ENCODE measurements at regions not wholly inside any gene's neighbourhood (a gene's known extent, or its start where the extent isn't known, plus 50 kb on each side); places are given as distances from the start of the nearest gene placed in this dataset.

DNA sequence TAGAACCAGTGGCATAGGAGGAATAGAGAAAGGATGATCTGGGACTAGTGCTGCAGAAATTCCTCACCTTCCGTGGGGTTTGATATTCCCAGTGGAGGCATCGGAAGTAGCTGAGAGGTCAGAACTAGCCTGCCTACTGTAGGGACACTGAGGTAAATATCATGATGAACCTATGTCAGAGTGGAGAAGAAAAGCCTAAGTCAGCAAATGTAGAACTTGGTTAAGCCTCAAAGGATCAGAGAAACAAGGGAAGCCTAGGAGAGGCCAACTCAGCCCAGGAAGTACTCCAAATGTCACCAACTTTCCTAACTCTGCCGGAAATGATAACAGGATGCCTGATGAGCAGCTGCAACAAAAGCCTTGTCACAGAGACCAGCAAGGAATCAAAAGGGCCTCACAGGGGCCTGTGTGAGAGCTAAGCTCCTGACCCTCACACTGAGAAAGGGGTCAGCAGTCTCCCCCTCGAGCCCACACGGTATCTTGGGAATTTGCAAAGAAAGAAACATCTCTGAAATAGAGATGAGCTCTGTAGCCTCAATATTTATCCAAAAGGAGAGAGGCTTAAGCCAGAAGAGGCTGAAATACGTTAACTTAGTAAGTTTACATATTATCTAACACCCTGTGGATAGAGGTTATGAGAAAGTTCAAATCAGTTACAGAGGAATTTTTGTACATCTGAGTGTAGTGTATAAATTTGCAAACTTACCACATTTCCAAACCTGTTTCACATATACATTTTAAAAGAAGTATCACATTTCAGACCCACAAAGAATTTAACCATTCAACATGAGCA lies 1064.3 kb downstream of the DIAPH3 start:
- Histone ChIP-seq H3K9ac (ENCODE audit: low read length) (no peak overlapping the region), H3K27ac (ENCODE audit: low read depth, low read length) (no peak overlapping the region), H3K9me3 (ENCODE audit: insufficient read depth, low read depth, low read length) (no peaks in the 10 kb centered on the region), H4K20me1 (ENCODE audit: insufficient read depth, low read length) (no peaks in the 10 kb centered on the region), H2AFZ (ENCODE audit: low read depth, low read length) (no peak overlapping the region), H3K4me1 (ENCODE audit: insufficient read depth, low read length) (no peaks in the 10 kb centered on the region), H3K4me3 (ENCODE audit: insufficient read depth, low read depth, low read length) (no peak overlapping the region), H3K79me2 (ENCODE audit: insufficient read depth, low read length) (no peaks in the 10 kb centered on the region), H3K36me3 (ENCODE audit: insufficient read depth, low read length) (no peaks in the 10 kb centered on the region), H3K27me3 (ENCODE audit: insufficient read depth, low read length) (no peaks in the 10 kb centered on the region), H3K4me2 (ENCODE audit: low read length) (no peak overlapping the region)
- Mint-ChIP-seq H3K27me3 (ENCODE audit: low read depth, unreplicated experiment) (no peaks in the 10 kb centered on the region), H3K4me3 (ENCODE audit: unreplicated experiment) (no peak overlapping the region), H3K9me3 (ENCODE audit: unreplicated experiment) (peaks cover 2% of the 10 kb centered on the region), H3K4me1 (ENCODE audit: low read depth, unreplicated experiment) (peaks cover 4% of the 10 kb centered on the region), H3K36me3 (ENCODE audit: low read depth, unreplicated experiment) (no peaks in the 10 kb centered on the region), H3K27ac (ENCODE audit: unreplicated experiment) (no peak overlapping the region)
- no peak for FAIRE-seq
- no peak for TF ChIP-seq EZH2 (IDR thresholded peaks at IDR 0.05; ENCODE audit: insufficient read depth, low read length)
- TF ChIP-seq, protein P1, sequence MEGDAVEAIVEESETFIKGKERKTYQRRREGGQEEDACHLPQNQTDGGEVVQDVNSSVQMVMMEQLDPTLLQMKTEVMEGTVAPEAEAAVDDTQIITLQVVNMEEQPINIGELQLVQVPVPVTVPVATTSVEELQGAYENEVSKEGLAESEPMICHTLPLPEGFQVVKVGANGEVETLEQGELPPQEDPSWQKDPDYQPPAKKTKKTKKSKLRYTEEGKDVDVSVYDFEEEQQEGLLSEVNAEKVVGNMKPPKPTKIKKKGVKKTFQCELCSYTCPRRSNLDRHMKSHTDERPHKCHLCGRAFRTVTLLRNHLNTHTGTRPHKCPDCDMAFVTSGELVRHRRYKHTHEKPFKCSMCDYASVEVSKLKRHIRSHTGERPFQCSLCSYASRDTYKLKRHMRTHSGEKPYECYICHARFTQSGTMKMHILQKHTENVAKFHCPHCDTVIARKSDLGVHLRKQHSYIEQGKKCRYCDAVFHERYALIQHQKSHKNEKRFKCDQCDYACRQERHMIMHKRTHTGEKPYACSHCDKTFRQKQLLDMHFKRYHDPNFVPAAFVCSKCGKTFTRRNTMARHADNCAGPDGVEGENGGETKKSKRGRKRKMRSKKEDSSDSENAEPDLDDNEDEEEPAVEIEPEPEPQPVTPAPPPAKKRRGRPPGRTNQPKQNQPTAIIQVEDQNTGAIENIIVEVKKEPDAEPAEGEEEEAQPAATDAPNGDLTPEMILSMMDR (IDR thresholded peaks at IDR 0.05; ENCODE audit: insufficient read depth, low read depth, low read length) = no peak
- DNase-seq (ENCODE audit: low read depth) = peak; percentile 37

DNA sequence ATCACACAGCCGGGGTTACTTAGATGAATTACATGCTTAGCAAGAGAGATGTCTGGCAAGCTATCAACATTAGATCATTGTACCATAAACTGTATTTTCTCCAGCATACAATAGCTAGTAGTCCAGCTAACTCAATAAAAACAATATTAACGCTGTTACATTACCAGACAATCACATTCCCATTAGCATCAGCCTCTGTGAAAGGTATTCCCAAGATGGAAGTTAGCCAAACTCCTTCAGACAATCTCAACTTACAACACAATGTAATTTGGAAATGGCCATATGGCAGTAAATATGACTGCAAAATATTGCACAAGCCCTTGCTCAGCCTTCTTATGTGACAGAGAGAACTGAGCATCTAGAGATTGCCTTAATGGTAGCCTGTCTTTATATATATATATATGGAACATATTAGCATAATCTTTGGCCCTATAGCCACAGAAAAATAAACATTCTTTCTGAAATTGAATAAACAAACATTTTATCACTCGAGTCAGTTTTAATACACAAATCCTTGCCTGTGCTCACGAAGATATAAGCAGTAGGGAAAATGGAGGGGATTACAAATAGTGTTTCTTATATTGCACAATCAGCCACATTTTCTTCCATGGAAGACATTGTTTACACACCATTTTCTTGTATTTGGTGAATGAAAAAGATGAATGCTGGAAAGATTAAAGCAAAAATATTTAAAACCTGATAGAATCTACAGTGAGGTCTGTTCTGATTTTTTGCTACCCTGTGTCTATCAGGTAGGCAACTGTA lies 1060.5 kb downstream of the DIAPH3 start:
- Histone ChIP-seq H3K4me3 (ENCODE audit: insufficient read depth, low read depth, low read length) (no peak overlapping the region), H3K36me3 (ENCODE audit: insufficient read depth, low read length) (no peaks in the 10 kb centered on the region), H3K79me2 (ENCODE audit: insufficient read depth, low read length) (no peaks in the 10 kb centered on the region), H3K9ac (ENCODE audit: low read length) (no peak overlapping the region), H3K9me3 (ENCODE audit: insufficient read depth, low read depth, low read length) (no peaks in the 10 kb centered on the region), H3K4me1 (ENCODE audit: insufficient read depth, low read length) (no peaks in the 10 kb centered on the region), H3K4me2 (ENCODE audit: low read length) (no peak overlapping the region), H3K27me3 (ENCODE audit: insufficient read depth, low read length) (no peaks in the 10 kb centered on the region), H4K20me1 (ENCODE audit: insufficient read depth, low read length) (no peaks in the 10 kb centered on the region), H2AFZ (ENCODE audit: low read depth, low read length) (no peak overlapping the region), H3K27ac (ENCODE audit: low read depth, low read length) (no peak overlapping the region)
- H3K4me3 Mint-ChIP-seq (ENCODE audit: unreplicated experiment) = no peak overlapping the region
- no peaks in the 10 kb centered on the region for H3K36me3 Mint-ChIP-seq (ENCODE audit: low read depth, unreplicated experiment)
- H3K9me3 Mint-ChIP-seq (ENCODE audit: unreplicated experiment) = peaks cover 8% of the 10 kb centered on the region
- no peak overlapping the region for H3K27ac Mint-ChIP-seq (ENCODE audit: unreplicated experiment)
- no peak for FAIRE-seq
- H3K27me3 Mint-ChIP-seq (ENCODE audit: low read depth, unreplicated experiment) = no peaks in the 10 kb centered on the region
- H3K4me1 Mint-ChIP-seq (ENCODE audit: low read depth, unreplicated experiment) = peaks cover 4% of the 10 kb centered on the region
- DNase-seq (ENCODE audit: low read depth) = peak; percentile 83
- TF ChIP-seq, protein P1 (IDR thresholded peaks at IDR 0.05; ENCODE audit: insufficient read depth, low read depth, low read length) = no peak
- no peak for TF ChIP-seq EZH2 (IDR thresholded peaks at IDR 0.05; ENCODE audit: insufficient read depth, low read length)
